ENCODE measurements at regions not wholly inside any gene's neighbourhood (a gene's known extent, or its start where the extent isn't known, plus 50 kb on each side); places are given as distances from the start of the nearest gene placed in this dataset.

GRCh38 chr3:148146947-148147826 is 550.5 kb upstream of the AGTR1 start:
- no peak for TF ChIP-seq CTCF (IDR thresholded peaks at IDR 0.05; ENCODE audit: low read depth, low read length, missing control alignments)
- no peak for DNase-seq (ENCODE audit: low read depth)
- H3K4me3 ChIP-seq (ENCODE audit: low read depth, low read length): no peak overlapping the region

GRCh38 chr3:148147903-148148302 is 549.8 kb upstream of the AGTR1 start:
- TF ChIP-seq CTCF (IDR thresholded peaks at IDR 0.05; ENCODE audit: low read depth, low read length, missing control alignments): no peak
- no peak overlapping the region for H3K4me3 ChIP-seq (ENCODE audit: low read depth, low read length)
- DNase-seq (ENCODE audit: low read depth): no peak

- no peak for DNase-seq (ENCODE audit: low read depth)
- H3K4me3 ChIP-seq (ENCODE audit: low read depth, low read length): no peak overlapping the region
- no peak for TF ChIP-seq CTCF (IDR thresholded peaks at IDR 0.05; ENCODE audit: low read depth, low read length, missing control alignments)
Measured at GRCh38 chr3:148149556-148149955, 548.1 kb upstream of the AGTR1 start.

GRCh38 chr3:148150141-148150540 is 547.6 kb upstream of the AGTR1 start:
- DNase-seq (ENCODE audit: low read depth): no peak
- no peak for TF ChIP-seq CTCF (IDR thresholded peaks at IDR 0.05; ENCODE audit: low read depth, low read length, missing control alignments)
- no peak overlapping the region for H3K4me3 ChIP-seq (ENCODE audit: low read depth, low read length)

GRCh38 chr3:148158210-148158609 is 539.5 kb upstream of the AGTR1 start:
- no peak for TF ChIP-seq CTCF (IDR thresholded peaks at IDR 0.05; ENCODE audit: low read depth, low read length, missing control alignments)
- no peak for DNase-seq (ENCODE audit: low read depth)
- H3K4me3 ChIP-seq (ENCODE audit: low read depth, low read length): no peak overlapping the region

- no peak for TF ChIP-seq CTCF (IDR thresholded peaks at IDR 0.05; ENCODE audit: low read depth, low read length, missing control alignments)
- no peak overlapping the region for H3K4me3 ChIP-seq (ENCODE audit: low read depth, low read length)
- no peak for DNase-seq (ENCODE audit: low read depth)
Measured at GRCh38 chr3:148162132-148162531, 535.6 kb upstream of the AGTR1 start.

GRCh38 chr3:148168347-148168746 is 529.4 kb upstream of the AGTR1 start:
- DNase-seq (ENCODE audit: low read depth): no peak
- TF ChIP-seq CTCF (IDR thresholded peaks at IDR 0.05; ENCODE audit: low read depth, low read length, missing control alignments): no peak

More at GRCh38 chr3:148168347-148168746, 529.4 kb upstream of the AGTR1 start:
- no peak overlapping the region for H3K4me3 ChIP-seq (ENCODE audit: low read depth, low read length)

Data from GM12864 (cell line).